Stimulated activated naive B cell treated with anti-CD40 and anti-IgM and Interleukin-4, amounts not matched to agents 10 μg/mL and 1 μg/mL and 100 μg/mL, for 72 hours (primary cell): ENCODE measurements at regions not wholly inside any gene's neighbourhood (a gene's known extent, or its start where the extent isn't known, plus 50 kb on each side); places are given as distances from the start of the nearest gene placed in this dataset.

Experiments used
- ATAC-seq, 2 donors: fragments of 150-1000 bp; cut with Tn5 transposase; replicated peaks; 2 replicates each; pipeline ENCODE4 v1.10.0; 2021; ENCODE audit warnings: moderate library complexity in 1 of 2
- DNase-seq: peaks from one replicate; pipeline ENCODE4 v3.0.0; 2021
- H3K27ac Mint-ChIP-seq: one replicate; pipeline ENCODE4 v1.8.0; 2022; ENCODE audit warnings: mild to moderate bottlenecking, mixed read lengths
- H3K27me3 Mint-ChIP-seq, 2 donors: one replicate each; pipeline ENCODE4 v1.8.0; 2022; ENCODE audit warnings: mixed read lengths in 2 of 2
- H3K36me3 Mint-ChIP-seq, 2 donors: one replicate each; pipeline ENCODE4 v1.8.0; 2022; ENCODE audit warnings: mixed read lengths in 2 of 2, mild to moderate bottlenecking in 1 of 2
- H3K4me1 Mint-ChIP-seq, 2 donors: one replicate each; pipeline ENCODE4 v1.8.0; 2022; ENCODE audit warnings: mixed read lengths in 2 of 2, mild to moderate bottlenecking in 1 of 2
- H3K4me3 Mint-ChIP-seq, 2 donors: one replicate each; pipeline ENCODE4 v1.8.0; 2022; ENCODE audit warnings: mild to moderate bottlenecking in 2 of 2, mixed read lengths in 2 of 2, moderate library complexity in 1 of 2
- H3K9me3 Mint-ChIP-seq, 2 donors: one replicate each; pipeline ENCODE4 v1.8.0; 2022; ENCODE audit warnings: mixed read lengths in 2 of 2, mild to moderate bottlenecking in 1 of 2

- no peaks in the 10 kb centered on the region for H3K36me3 Mint-ChIP-seq
- ATAC-seq (no peak), DNase-seq (no peak)
- no peaks in the 10 kb centered on the region for H3K4me1 Mint-ChIP-seq
- H3K9me3 Mint-ChIP-seq: no peaks in the 10 kb centered on the region
- H3K27me3 Mint-ChIP-seq: peaks cover 0 to 4% of the 10 kb centered on the region in 2 donors
- no peak overlapping the region for H3K27ac Mint-ChIP-seq
- no peak overlapping the region for H3K4me3 Mint-ChIP-seq
Observed at GRCh38 chr1:218537122-218537913, 192.2 kb downstream of the TGFB2 start.

GRCh38 chr1:218538341-218538740 is 193.2 kb downstream of the TGFB2 start:
- DNase-seq: no peak
- Mint-ChIP-seq H3K4me3 (no peak overlapping the region), H3K27me3 (peaks cover 0 to 2% of the 10 kb centered on the region in 2 donors), H3K9me3 (no peaks in the 10 kb centered on the region), H3K4me1 (no peaks in the 10 kb centered on the region), H3K27ac (no peak overlapping the region), H3K36me3 (no peaks in the 10 kb centered on the region)
- no peak for ATAC-seq

GRCh38 chr1:218546314-218546713 is 201.2 kb downstream of the TGFB2 start:
- Mint-ChIP-seq H3K27me3 (peaks cover 0 to 3% of the 10 kb centered on the region in 2 donors), H3K4me1 (no peaks in the 10 kb centered on the region), H3K27ac (no peak overlapping the region), H3K4me3 (no peak overlapping the region), H3K9me3 (no peaks in the 10 kb centered on the region), H3K36me3 (no peaks in the 10 kb centered on the region)
- DNase-seq: no peak
- no peak for ATAC-seq

GRCh38 chr1:218547957-218548730 is 203.0 kb downstream of the TGFB2 start:
- Mint-ChIP-seq H3K27me3 (peaks cover 0 to 3% of the 10 kb centered on the region in 2 donors), H3K4me3 (no peak overlapping the region), H3K4me1 (no peaks in the 10 kb centered on the region), H3K27ac (no peak overlapping the region), H3K36me3 (no peaks in the 10 kb centered on the region), H3K9me3 (no peaks in the 10 kb centered on the region)
- ATAC-seq (no peak), DNase-seq (no peak)

GRCh38 chr1:218548764-218549163 is 203.6 kb downstream of the TGFB2 start:
- Mint-ChIP-seq H3K4me3 (no peak overlapping the region), H3K27me3 (peaks cover 0 to 1% of the 10 kb centered on the region in 2 donors), H3K36me3 (no peaks in the 10 kb centered on the region), H3K4me1 (no peaks in the 10 kb centered on the region), H3K27ac (no peak overlapping the region), H3K9me3 (no peaks in the 10 kb centered on the region)
- no peak for ATAC-seq
- no peak for DNase-seq

- ATAC-seq (no peak), DNase-seq (no peak)
- H3K27ac Mint-ChIP-seq: no peak overlapping the region
- no peaks in the 10 kb centered on the region for H3K36me3 Mint-ChIP-seq
- H3K27me3 Mint-ChIP-seq: peaks cover 0 to 8% of the 10 kb centered on the region in 2 donors
- H3K9me3 Mint-ChIP-seq: no peaks in the 10 kb centered on the region
- H3K4me3 Mint-ChIP-seq: no peak overlapping the region
- no peaks in the 10 kb centered on the region for H3K4me1 Mint-ChIP-seq
Observed at GRCh38 chr1:218553197-218553596, 208.1 kb downstream of the TGFB2 start.

GRCh38 chr1:218556016-218556415 is 210.9 kb downstream of the TGFB2 start:
- H3K4me3 Mint-ChIP-seq: no peak overlapping the region
- no peak for DNase-seq
- no peak overlapping the region for H3K27ac Mint-ChIP-seq
- H3K36me3 Mint-ChIP-seq: no peaks in the 10 kb centered on the region
- peaks cover 0 to 8% of the 10 kb centered on the region in 2 donors for H3K27me3 Mint-ChIP-seq
- H3K9me3 Mint-ChIP-seq: no peaks in the 10 kb centered on the region
- H3K4me1 Mint-ChIP-seq: no peaks in the 10 kb centered on the region
- no peak for ATAC-seq

GRCh38 chr1:218557731-218558130 is 212.6 kb downstream of the TGFB2 start:
- ATAC-seq (no peak), DNase-seq (no peak)
- Mint-ChIP-seq H3K4me3 (no peak overlapping the region), H3K27me3 (peaks cover 0 to 8% of the 10 kb centered on the region in 2 donors), H3K36me3 (no peaks in the 10 kb centered on the region), H3K9me3 (no peaks in the 10 kb centered on the region), H3K27ac (no peak overlapping the region), H3K4me1 (no peaks in the 10 kb centered on the region)

GRCh38 chr1:218558271-218558810 is 213.2 kb downstream of the TGFB2 start:
- H3K4me3 Mint-ChIP-seq: no peak overlapping the region
- DNase-seq (no peak), ATAC-seq (no peak)
- no peaks in the 10 kb centered on the region for H3K36me3 Mint-ChIP-seq
- no peaks in the 10 kb centered on the region for H3K9me3 Mint-ChIP-seq
- no peak overlapping the region for H3K27ac Mint-ChIP-seq
- H3K4me1 Mint-ChIP-seq: no peaks in the 10 kb centered on the region
- H3K27me3 Mint-ChIP-seq: peaks cover 0 to 8% of the 10 kb centered on the region in 2 donors

- Mint-ChIP-seq H3K4me3 (no peak overlapping the region), H3K9me3 (no peaks in the 10 kb centered on the region), H3K36me3 (no peaks in the 10 kb centered on the region), H3K27me3 (no peaks in the 10 kb centered on the region), H3K27ac (no peak overlapping the region), H3K4me1 (no peaks in the 10 kb centered on the region)
- ATAC-seq (no peak), DNase-seq (no peak)
Observed at GRCh38 chr1:218565377-218565776, 220.2 kb downstream of the TGFB2 start.

GRCh38 chr1:218568962-218569550 is 223.9 kb downstream of the TGFB2 start:
- H3K36me3 Mint-ChIP-seq: no peaks in the 10 kb centered on the region
- no peaks in the 10 kb centered on the region for H3K9me3 Mint-ChIP-seq
- no peak overlapping the region for H3K4me3 Mint-ChIP-seq
- no peaks in the 10 kb centered on the region for H3K4me1 Mint-ChIP-seq
- H3K27ac Mint-ChIP-seq: no peak overlapping the region
- ATAC-seq (no peak), DNase-seq (no peak)
- H3K27me3 Mint-ChIP-seq: no peaks in the 10 kb centered on the region

- Mint-ChIP-seq H3K27me3 (no peaks in the 10 kb centered on the region), H3K9me3 (peaks cover 0 to 2% of the 10 kb centered on the region in 2 donors), H3K27ac (no peak overlapping the region), H3K4me1 (no peaks in the 10 kb centered on the region), H3K4me3 (no peak overlapping the region), H3K36me3 (no peaks in the 10 kb centered on the region)
- DNase-seq: no peak
- ATAC-seq: no peak
Observed at GRCh38 chr1:218570456-218570855, 225.3 kb downstream of the TGFB2 start.

- no peak overlapping the region for H3K4me3 Mint-ChIP-seq
- H3K9me3 Mint-ChIP-seq: peaks cover 0 to 2% of the 10 kb centered on the region in 2 donors
- no peaks in the 10 kb centered on the region for H3K4me1 Mint-ChIP-seq
- H3K36me3 Mint-ChIP-seq: no peaks in the 10 kb centered on the region
- H3K27me3 Mint-ChIP-seq: no peaks in the 10 kb centered on the region
- H3K27ac Mint-ChIP-seq: no peak overlapping the region
- no peak for ATAC-seq
- no peak for DNase-seq
Observed at GRCh38 chr1:218571491-218571890, 226.4 kb downstream of the TGFB2 start.

GRCh38 chr1:218572050-218572449 is 226.9 kb downstream of the TGFB2 start:
- no peaks in the 10 kb centered on the region for H3K4me1 Mint-ChIP-seq
- H3K4me3 Mint-ChIP-seq: no peak overlapping the region
- no peak overlapping the region for H3K27ac Mint-ChIP-seq
- no peaks in the 10 kb centered on the region for H3K27me3 Mint-ChIP-seq
- no peaks in the 10 kb centered on the region for H3K36me3 Mint-ChIP-seq
- ATAC-seq: no peak
- no peak for DNase-seq
- peaks cover 0 to 2% of the 10 kb centered on the region in 2 donors for H3K9me3 Mint-ChIP-seq
